ENCODE measurements at regions not wholly inside any gene's neighbourhood (a gene's known extent, or its start where the extent isn't known, plus 50 kb on each side); places are given as distances from the start of the nearest gene placed in this dataset.
"Not testable (repeated sequence)": the region's sequence is repeated elsewhere in the genome, so short reads cannot be mapped to it uniquely, and the experiment has no call there.

- not testable (repeated sequence) for TF ChIP-seq CTCF (IDR thresholded peaks at IDR 0.05); REST (IDR thresholded peaks at IDR 0.05; ENCODE audit: insufficient read depth in 1 of 2, low read depth in 2 of 2, low read length in 1 of 2); POLR2AphosphoS5 (IDR thresholded peaks at IDR 0.05; ENCODE audit: low read depth, low read length); SIN3A (IDR thresholded peaks at IDR 0.05; ENCODE audit: borderline replicate concordance, insufficient read depth, low read depth, low read length)
These were observed 72.0 kb upstream of the RALGAPA2 start for GRCh38 chr20:20784450-20784849.
